Stomach (tissue), 8 donors: ENCODE measurements at regions not wholly inside any gene's neighbourhood (a gene's known extent, or its start where the extent isn't known, plus 50 kb on each side); places are given as distances from the start of the nearest gene placed in this dataset.

Experiments
- DNase-seq, 2 donors: peaks; one replicate each; pipeline versions ENCODE4 v3.0.0 to v3.0.0-alpha.2; 2013 to 2019
- H3K27ac ChIP-seq, 5 donors: fragments of 200-600 bp in 4 of 5; sonication (generic) in 4 of 5; one replicate each; pipeline ENCODE4 v1.5.1; 2013 to 2019; ENCODE audit warnings: mild to moderate bottlenecking in 1 of 5, moderate library complexity in 1 of 5
- H3K27me3 ChIP-seq, 3 donors: fragments of 200-600 bp; sonication (generic); one replicate each; pipeline ENCODE4 v1.5.1; 2017 to 2019; ENCODE audit warnings: mixed run types in 1 of 3
- H3K36me3 ChIP-seq, 4 donors: fragments of 200-600 bp; sonication (generic); 1 replicate in 3 of 4; 2 replicates in 1 of 4; pipeline ENCODE4 v1.5.1; 2016 to 2019
- H3K4me1 ChIP-seq, 4 donors: fragments of 200-600 bp; sonication (generic); one replicate each; pipeline ENCODE4 v1.5.1; 2016 to 2019
- H3K4me3 ChIP-seq, 4 donors: fragments of 200-600 bp; sonication (generic) in 3 of 4; one replicate each; pipeline ENCODE4 v1.5.1; 2016 to 2019; ENCODE audit warnings: mild to moderate bottlenecking in 1 of 4
- H3K9me3 ChIP-seq, 4 donors: fragments of 200-600 bp; sonication (generic); one replicate each; pipeline ENCODE4 v1.5.1; 2016 to 2019
- EP300 ChIP-seq: sonication (generic); formaldehyde crosslinking; IDR thresholded peaks from one replicate; pipeline ENCODE4 v1.6.1; 2017; ENCODE audit warnings: antibody characterized with exemption
- POLR2A ChIP-seq, 4 donors: fragments of 450-650 bp; IDR thresholded peaks; one replicate each; pipeline ENCODE4 v1.6.1; 2016; ENCODE audit warnings: antibody characterized with exemption in 4 of 4, control low read depth in 2 of 4, mild to moderate bottlenecking in 1 of 4, moderate library complexity in 1 of 4
- POLR2AphosphoS5 ChIP-seq, 3 donors: sonication (generic); formaldehyde crosslinking; IDR thresholded peaks; one replicate each; pipeline ENCODE4 v1.6.1; 2016; ENCODE audit warnings: antibody characterized with exemption in 3 of 3
- WGBS, 5 donors: extraction: QIAGEN DNeasy Blood & Tissue Kit in 3 of 5; methylation state at CpG; one replicate each; pipeline versions ENCODE4 v1.1.5 to v1.1.7; 2013 to 2018; 5-methylcytosine and 5-hydroxymethylcytosine counted together
- intact Hi-C: fragments of 100-400 bp; cut with DNase I; formaldehyde crosslinking; loops from one replicate; pipeline ENCODE4 v1.15.1; 2023; ENCODE audit warnings: low total_unique reads
- TF ChIP-seq, protein P1 (sequence below), 7 experiments: fragments of 450-650 bp in 4 of 7; fragments of 200-600 bp in 3 of 7; sonication (generic) in 3 of 7; IDR thresholded peaks; one replicate each; pipeline ENCODE4 v1.5.1; 2016 to 2019; ENCODE audit warnings: antibody characterized with exemption in 7 of 7, control low read depth in 2 of 7, mild to moderate bottlenecking in 1 of 7
- donor health status: healthy with polysubstance abuse.
- donor health status: Bipolar disorder and iron deficiency.
- donor health status: healthy.

DNA sequence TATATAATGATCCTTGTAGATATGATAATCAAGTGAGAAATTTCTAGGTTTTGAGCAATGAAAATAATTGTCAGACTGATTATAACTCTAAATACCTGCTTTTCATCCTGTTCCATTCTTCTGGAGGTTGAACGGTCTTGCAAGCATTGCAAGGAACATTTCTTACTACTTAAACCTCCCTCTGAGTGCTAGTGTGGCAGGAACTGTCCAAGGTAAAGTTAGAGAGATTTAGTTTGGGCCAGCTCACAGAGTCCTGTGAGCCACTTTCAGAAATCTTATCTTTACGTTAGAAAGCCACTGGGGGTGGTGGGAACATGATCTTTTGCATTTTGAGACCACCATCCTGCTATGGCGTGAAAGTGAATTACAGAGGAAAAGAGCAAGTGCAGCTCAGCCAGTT lies 121.1 kb upstream of the NPHP3 start:
- Histone ChIP-seq H3K27ac (no peak overlapping the region), H3K36me3 (no peaks in the 10 kb centered on the region), H3K4me1 (no peaks in the 10 kb centered on the region), H3K4me3 (no peak overlapping the region), H3K27me3 (no peaks in the 10 kb centered on the region), H3K9me3 (no peaks in the 10 kb centered on the region)
- WGBS, 5 donors: 54 to 73% (median 65%) methylated on average over 3 of the region's 3 CpGs
- no peak for TF ChIP-seq EP300
- TF ChIP-seq POLR2AphosphoS5 (IDR thresholded peaks at IDR 0.05): no peak
- TF ChIP-seq, protein P1, sequence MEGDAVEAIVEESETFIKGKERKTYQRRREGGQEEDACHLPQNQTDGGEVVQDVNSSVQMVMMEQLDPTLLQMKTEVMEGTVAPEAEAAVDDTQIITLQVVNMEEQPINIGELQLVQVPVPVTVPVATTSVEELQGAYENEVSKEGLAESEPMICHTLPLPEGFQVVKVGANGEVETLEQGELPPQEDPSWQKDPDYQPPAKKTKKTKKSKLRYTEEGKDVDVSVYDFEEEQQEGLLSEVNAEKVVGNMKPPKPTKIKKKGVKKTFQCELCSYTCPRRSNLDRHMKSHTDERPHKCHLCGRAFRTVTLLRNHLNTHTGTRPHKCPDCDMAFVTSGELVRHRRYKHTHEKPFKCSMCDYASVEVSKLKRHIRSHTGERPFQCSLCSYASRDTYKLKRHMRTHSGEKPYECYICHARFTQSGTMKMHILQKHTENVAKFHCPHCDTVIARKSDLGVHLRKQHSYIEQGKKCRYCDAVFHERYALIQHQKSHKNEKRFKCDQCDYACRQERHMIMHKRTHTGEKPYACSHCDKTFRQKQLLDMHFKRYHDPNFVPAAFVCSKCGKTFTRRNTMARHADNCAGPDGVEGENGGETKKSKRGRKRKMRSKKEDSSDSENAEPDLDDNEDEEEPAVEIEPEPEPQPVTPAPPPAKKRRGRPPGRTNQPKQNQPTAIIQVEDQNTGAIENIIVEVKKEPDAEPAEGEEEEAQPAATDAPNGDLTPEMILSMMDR (IDR thresholded peaks at IDR 0.05): no peak
- TF ChIP-seq POLR2A (IDR thresholded peaks at IDR 0.05): no peak
- no peak for DNase-seq
- intact Hi-C loops: no loop called here

DNA sequence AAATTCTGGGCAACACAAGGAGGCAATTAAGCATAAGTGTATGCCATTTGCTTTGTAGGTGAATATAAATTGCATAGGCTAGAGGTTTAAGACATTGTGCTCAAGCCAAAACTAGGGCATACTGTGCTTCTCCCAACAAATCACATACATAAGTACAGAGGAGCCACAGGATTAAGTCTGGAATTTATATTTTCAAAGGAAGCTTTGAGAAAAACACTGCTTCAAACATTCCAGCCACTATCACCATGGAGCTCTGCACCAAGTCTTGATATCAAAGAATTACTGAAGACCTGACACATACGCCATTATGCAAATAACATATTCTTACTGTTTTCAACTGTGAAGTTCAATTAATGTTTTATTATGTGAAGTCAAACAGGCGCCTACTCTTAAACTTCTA lies 119.4 kb upstream of the NPHP3 start:
- WGBS, 5 donors: 78 to 86% (median 85%) methylated on average over 2 of the region's 2 CpGs
- no peaks in the 10 kb centered on the region for H3K36me3 ChIP-seq
- H3K4me1 ChIP-seq: no peaks in the 10 kb centered on the region
- H3K27me3 ChIP-seq: no peaks in the 10 kb centered on the region
- H3K27ac ChIP-seq: no peak overlapping the region
- H3K4me3 ChIP-seq: no peak overlapping the region
- no peak for DNase-seq
- intact Hi-C loops: no loop called here
- H3K9me3 ChIP-seq: no peaks in the 10 kb centered on the region
- TF ChIP-seq EP300 (no peak), POLR2A (IDR thresholded peaks at IDR 0.05) (no peak), POLR2AphosphoS5 (IDR thresholded peaks at IDR 0.05) (no peak)
- TF ChIP-seq, protein P1 (IDR thresholded peaks at IDR 0.05): no peak

DNA sequence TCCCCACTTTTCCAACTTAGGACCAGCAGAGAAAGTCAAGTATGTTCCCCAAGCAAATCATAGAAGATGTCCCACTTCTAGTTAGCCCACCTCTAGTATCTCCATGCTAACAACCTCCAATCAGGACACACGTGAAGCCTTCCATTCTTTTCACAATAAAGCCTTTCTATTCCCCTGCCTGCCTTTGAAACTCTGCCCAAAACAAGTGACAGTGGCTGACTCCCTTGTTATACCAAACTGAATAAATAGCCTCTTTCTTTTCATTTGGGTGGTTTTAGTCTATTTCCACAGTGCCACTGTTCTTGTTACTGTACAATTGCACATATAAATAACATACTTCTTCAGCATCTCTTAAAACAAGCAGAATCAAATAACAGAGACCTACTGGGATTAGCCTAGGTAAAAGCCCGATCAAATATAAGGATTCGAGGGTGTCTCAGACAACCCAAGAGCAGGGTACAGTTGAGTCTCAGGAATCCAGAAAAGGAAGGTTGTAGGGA lies 118.0 kb upstream of the NPHP3 start:
- Histone ChIP-seq H3K4me1 (no peaks in the 10 kb centered on the region), H3K4me3 (no peak overlapping the region), H3K9me3 (no peaks in the 10 kb centered on the region), H3K27ac (no peak overlapping the region), H3K27me3 (no peaks in the 10 kb centered on the region), H3K36me3 (no peaks in the 10 kb centered on the region)
- no peak for DNase-seq
- intact Hi-C loops: no loop called here
- TF ChIP-seq, protein P1 (IDR thresholded peaks at IDR 0.05): no peak
- 25 to 83% (median 66%) methylated on average over 3 of the region's 3 CpGs for WGBS, 5 donors

DNA sequence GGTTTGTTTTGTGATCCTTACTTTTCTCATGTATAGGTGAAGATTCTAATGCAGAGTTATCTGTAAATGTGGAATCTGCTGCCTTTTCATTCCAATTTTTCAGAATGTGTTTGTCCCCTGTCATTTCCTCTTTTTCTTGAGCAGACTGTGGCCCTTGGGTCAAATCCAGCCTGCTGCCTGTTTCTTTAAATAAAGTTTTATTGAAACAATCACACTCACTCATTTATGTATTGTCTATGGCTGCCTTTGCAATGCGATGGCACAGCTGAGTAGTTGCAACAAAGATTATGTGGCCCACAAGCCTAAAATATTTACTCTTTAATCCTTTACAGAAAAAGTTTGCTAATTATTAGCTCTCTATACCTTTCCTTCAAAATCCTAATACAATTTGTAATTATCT lies 116.3 kb upstream of the NPHP3 start:
- no peaks in the 10 kb centered on the region for H3K9me3 ChIP-seq
- H3K4me3 ChIP-seq: no peak overlapping the region
- WGBS, 5 donors: 88 to 100% (median 95%) methylated on average over 1 of the region's 1 CpG
- no peak for DNase-seq
- H3K4me1 ChIP-seq: no peaks in the 10 kb centered on the region
- no peaks in the 10 kb centered on the region for H3K27me3 ChIP-seq
- TF ChIP-seq POLR2AphosphoS5 (IDR thresholded peaks at IDR 0.05) (no peak), POLR2A (IDR thresholded peaks at IDR 0.05) (no peak), EP300 (no peak)
- TF ChIP-seq, protein P1 (IDR thresholded peaks at IDR 0.05): no peak
- H3K27ac ChIP-seq: no peak overlapping the region
- intact Hi-C loops: no loop called here
- H3K36me3 ChIP-seq: no peaks in the 10 kb centered on the region
